K562 (cell line): ENCODE measurements at regions not wholly inside any gene's neighbourhood (a gene's known extent, or its start where the extent isn't known, plus 50 kb on each side); places are given as distances from the start of the nearest gene placed in this dataset.

Experiments used
- ATAC-seq: fragments of 200-7000 bp; cut with Tn5 transposase; 3 replicates; pipeline ENCODE4 v1.9.1; 2020; ENCODE audit warnings: moderate library complexity
- BruUV-seq: library from RNA; stranded (reverse); fragments of 400-500 nt; replicated peaks from 2 replicates; lab custom pipeline; 2021; lab: Mats Ljungman, UMichigan
- CTCF ChIA-PET: fragments of 300-600 bp; formaldehyde crosslinking; extraction: SDS; loops from one replicate; lab custom pipeline; 2021; ENCODE audit warnings: low intra/inter-chr PET ratio; lab: Yijun Ruan, JAX
- POLR2A ChIA-PET: fragments of 300-600, 350-650 bp; sonication (Branson Sonifier 250); formaldehyde crosslinking; extraction: SDS; loops from one replicate; lab custom pipeline; 2021; ENCODE audit warnings: antibody characterized with exemption, inconsistent platforms; lab: Yijun Ruan, JAX
- DNase-seq, 4 experiments: peaks; one replicate each; pipeline versions ENCODE4 v3.0.0 to v3.0.0-alpha.2; 2011 to 2018; ENCODE audit warnings: low spot score in 3 of 4, mixed read lengths in 3 of 4; ENCODE audit errors: extremely low read depth in 1 of 4
- FAIRE-seq: peaks from 2 replicates; lab custom pipeline; 2011; peaks lifted over from hg19 to GRCh38; lab: Jason Lieb, UNC
- H2AFZ ChIP-seq: 2 replicates; pipeline ENCODE4 v1.6.0; 2011; ENCODE audit warnings: low read depth, low read length, control low read depth, inconsistent platforms
- H3K27ac ChIP-seq: fragments of 200-600 bp; 3 replicates; pipeline ENCODE4 v1.8.0; 2011; ENCODE audit warnings: low read depth, mild to moderate bottlenecking, control low read depth, inconsistent platforms, low read length, moderate library complexity, mixed read lengths; ENCODE audit errors: extremely low read depth
- H3K27me3 ChIP-seq, 2 experiments: fragments of 300-600 bp in 1 of 2; 2 replicates in 1 of 2; 3 replicates in 1 of 2; pipeline versions ENCODE4 v1.6.0 to v1.8.0; 2011; ENCODE audit warnings: inconsistent platforms in 2 of 2, low read length in 2 of 2, mild to moderate bottlenecking in 1 of 2, mixed read lengths in 1 of 2, moderate library complexity in 1 of 2; ENCODE audit not compliant: control insufficient read depth in 2 of 2, insufficient read depth in 2 of 2
- H3K36me3 ChIP-seq: fragments of 300-600 bp; 3 replicates; pipeline ENCODE4 v1.8.0; 2011; ENCODE audit warnings: mild to moderate bottlenecking, low read length, inconsistent platforms; ENCODE audit not compliant: control insufficient read depth, insufficient read depth
- H3K4me1 ChIP-seq, 2 experiments: fragments of 200-600 bp in 1 of 2; replicated peaks in 1 of 2; 2 replicates in 1 of 2; 3 replicates in 1 of 2; pipeline versions ENCODE4 v1.5.1 to v1.8.0; 2011; ENCODE audit warnings: inconsistent platforms in 2 of 2, low read length in 2 of 2, mild to moderate bottlenecking in 1 of 2, mixed read lengths in 1 of 2, moderate library complexity in 1 of 2; ENCODE audit not compliant: control insufficient read depth in 2 of 2, insufficient read depth in 2 of 2
- H3K4me2 ChIP-seq: 2 replicates; pipeline ENCODE4 v1.6.1; 2011; ENCODE audit warnings: low read length, control low read depth, inconsistent platforms, mixed read lengths; ENCODE audit not compliant: insufficient read depth
- H3K4me3 ChIP-seq: fragments of 200-600 bp; sonication (generic), shearing (Covaris generic); 2 replicates; pipeline ENCODE4 v1.5.1; 2016; ENCODE audit warnings: control low read depth, inconsistent platforms
- H3K79me2 ChIP-seq: fragments of 200-600 bp; 3 replicates; pipeline ENCODE4 v1.8.0; 2011; ENCODE audit warnings: low read length, inconsistent platforms; ENCODE audit not compliant: control insufficient read depth, insufficient read depth
- H3K9ac ChIP-seq, 2 experiments: 2 replicates each; pipeline versions ENCODE4 v1.6.0 to v1.6.1; 2011; ENCODE audit warnings: low read depth in 2 of 2, low read length in 2 of 2, control low read depth in 1 of 2, inconsistent platforms in 1 of 2, mild to moderate bottlenecking in 1 of 2, mixed read lengths in 1 of 2; ENCODE audit not compliant: insufficient read depth in 1 of 2
- H3K9me1 ChIP-seq: one replicate; pipeline ENCODE4 v1.6.0; 2011; ENCODE audit warnings: inconsistent platforms, mild to moderate bottlenecking, low read length, moderate library complexity; ENCODE audit not compliant: control insufficient read depth, insufficient read depth
- H3K9me3 ChIP-seq: replicated peaks from 2 replicates; pipeline ENCODE4 v1.5.1; 2011; ENCODE audit warnings: low read depth, low read length, inconsistent platforms; ENCODE audit not compliant: control insufficient read depth, insufficient read depth
- H4K20me1 ChIP-seq: replicated peaks from 2 replicates; pipeline ENCODE4 v1.6.1; 2011; ENCODE audit warnings: low read length, inconsistent platforms, mixed read lengths; ENCODE audit not compliant: control insufficient read depth, insufficient read depth
- CBFB ChIP-seq: sonication (generic); formaldehyde crosslinking; IDR thresholded peaks from 2 replicates; pipeline ENCODE4 v1.4.0; 2020; ENCODE audit warnings: mild to moderate bottlenecking, missing genetic modification reagents
- CCAR2 ChIP-seq: fragments of 200-400 bp; formaldehyde crosslinking; IDR thresholded peaks from 2 replicates; pipeline ENCODE4 v1.6.1; 2017; ENCODE audit warnings: mild to moderate bottlenecking, low read depth, low read length
- PBX2 ChIP-seq, 2 experiments: IDR thresholded peaks in 1 of 2; conservative IDR thresholded peaks in 1 of 2; 2 replicates each; pipeline ENCODE4 v1.6.1; 2016; ENCODE audit warnings: low read depth in 2 of 2, mild to moderate bottlenecking in 1 of 2, missing compliant biosample characterization in 1 of 2, missing genetic modification characterization in 1 of 2, moderate library complexity in 1 of 2
- WGBS: fragments of 100-300 bp; shearing (Covaris generic); methylation state at CpG from one replicate; pipeline ENCODE4 v1.1.6; 2016; ENCODE audit warnings: low coverage, mixed read lengths; ENCODE audit not compliant: insufficient coverage; ENCODE audit errors: missing lambda C conversion rate; 5-methylcytosine and 5-hydroxymethylcytosine counted together
- in situ Hi-C: fragments of 300-500 bp; cut with MboI; formaldehyde crosslinking; loops from 4 replicates; pipeline ENCODE4 v1.15.0; 2018; ENCODE audit warnings: inconsistent platforms, mixed read lengths
- intact Hi-C: fragments of 100-400 bp; cut with micrococcal nuclease; formaldehyde crosslinking; loops from 2 replicates; pipeline ENCODE4 v1.14.2; 2022

- intact Hi-C loops, result no loop called here
- no peak for TF ChIP-seq PBX2 (CRISPR knock-in tag; IDR thresholded peaks at IDR 0.05; ENCODE audit: low read depth)
- 0 out of 2 replicates have a peak, but pooled peaks have one; percentile 24 for TF ChIP-seq PBX2 (tag; conservative IDR thresholded peaks at IDR 0.05; ENCODE audit: low read depth)
- TF ChIP-seq CCAR2, result no peak
- TF ChIP-seq CBFB, result no peak
- Histone ChIP-seq H3K9ac (no peak overlapping the region), H3K9me1 (no peaks in the 10 kb centered on the region), H3K27ac (no peak overlapping the region), H3K36me3 (no peaks in the 10 kb centered on the region), H3K79me2 (no peaks in the 10 kb centered on the region), H4K20me1 (no peaks in the 10 kb centered on the region), H3K4me1 (peaks cover 0 to 14% of the 10 kb centered on the region in 2 experiments; a peak in 3 of 5 replicates), H3K4me2 (no peak overlapping the region; the same call in 1 of the 2 replicates), H3K27me3 (no peaks in the 10 kb centered on the region), H2AFZ (peak overlapping the region; percentile 45), H3K9me3 (no peaks in the 10 kb centered on the region), H3K4me3 (no peak overlapping the region)
- no peak for DNase-seq
- WGBS, result 7% methylated on average over 5 of the region's 5 CpGs
- POLR2A ChIA-PET, result interaction anchor here (0.6 to 0.8 kb wide), 2 partner anchors 37 to 978 kb away, joined by 3 read pairs; no protein-coding TSS in a partner anchor
- no TSS peak for BruUV-seq
- ATAC-seq, result no peak
- peak; percentile 15 for FAIRE-seq
- CTCF ChIA-PET, result no interaction called here
- in situ Hi-C loops, result no loop called here
These were observed 107.0 kb downstream of the NAB1 start for GRCh38 chr2:190755772-190756415.
